HL-60/S4 treated with retinoic acid at 250 ng/mL for 4 days and 3 days (cell line): ENCODE measurements at regions not wholly inside any gene's neighbourhood (a gene's known extent, or its start where the extent isn't known, plus 50 kb on each side); places are given as distances from the start of the nearest gene placed in this dataset.

Experiments
- in situ Hi-C: fragments of 300-500 bp; cut with MboI; formaldehyde crosslinking; loops from 2 replicates; pipeline ENCODE4 v1.7.0; 2022; ENCODE audit warnings: low sequenced_read_pairs

- in situ Hi-C loops, result no loop called here
Observed at GRCh38 chr2:120913972-120914838, 178.5 kb downstream of the GLI2 start.

DNA sequence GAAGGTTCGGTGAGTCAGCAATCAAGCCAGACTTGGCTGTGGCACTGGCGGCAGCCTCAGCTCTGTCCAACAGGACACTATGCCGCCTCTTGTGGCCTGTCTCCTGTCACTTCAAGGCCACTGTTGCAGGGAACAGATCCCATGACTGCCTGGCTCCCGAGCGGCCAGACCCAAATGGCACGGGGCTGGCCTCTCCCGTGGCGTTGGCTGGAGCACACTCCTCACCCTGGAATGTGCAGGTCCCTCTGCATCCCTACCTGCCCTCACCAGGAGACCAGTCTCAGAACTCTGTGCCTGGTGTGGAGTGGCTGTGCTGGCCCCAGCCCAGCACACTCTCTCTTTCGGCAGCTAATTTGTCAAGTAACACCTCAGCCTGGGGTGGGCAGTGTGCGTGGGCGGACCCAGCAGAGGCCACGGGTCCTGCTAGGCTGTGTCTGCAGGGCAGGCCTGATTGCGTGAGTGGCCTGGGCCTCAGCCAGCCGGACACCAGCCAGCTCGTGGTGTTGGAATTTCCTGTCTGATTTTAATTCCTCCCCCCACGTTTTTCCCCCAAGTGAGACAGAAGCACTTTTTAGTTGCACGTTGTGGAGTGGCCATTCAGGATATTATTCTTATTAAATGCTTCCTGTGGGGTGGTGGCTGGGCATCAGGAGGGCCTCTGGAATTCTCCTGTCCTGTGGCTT lies 179.3 kb downstream of the GLI2 start:
- in situ Hi-C loops, result no loop called here

DNA sequence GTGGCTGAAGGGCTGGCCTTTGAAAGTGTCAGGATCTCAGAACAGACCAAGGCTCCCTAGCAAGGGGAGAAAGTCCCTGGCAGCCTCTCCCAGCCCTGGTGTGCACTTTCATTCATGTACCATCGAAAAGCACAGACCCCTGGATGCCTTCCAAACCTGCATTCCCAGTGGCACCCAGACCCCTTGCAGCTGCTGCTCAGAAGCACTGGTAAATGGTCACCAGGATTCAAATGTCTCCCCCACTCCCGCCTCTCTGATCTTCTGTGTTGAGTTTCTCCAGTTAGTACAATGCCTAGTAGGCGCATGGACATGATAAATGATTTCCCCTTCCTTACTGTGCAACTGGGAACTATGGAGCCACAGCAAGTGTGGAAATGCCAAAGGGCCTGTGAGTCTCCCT lies 180.0 kb downstream of the GLI2 start:
- in situ Hi-C loops, result no loop called here

GRCh38 chr2:120916446-120916845 lies 180.8 kb downstream of the GLI2 start:
- in situ Hi-C loops, result no loop called here

DNA sequence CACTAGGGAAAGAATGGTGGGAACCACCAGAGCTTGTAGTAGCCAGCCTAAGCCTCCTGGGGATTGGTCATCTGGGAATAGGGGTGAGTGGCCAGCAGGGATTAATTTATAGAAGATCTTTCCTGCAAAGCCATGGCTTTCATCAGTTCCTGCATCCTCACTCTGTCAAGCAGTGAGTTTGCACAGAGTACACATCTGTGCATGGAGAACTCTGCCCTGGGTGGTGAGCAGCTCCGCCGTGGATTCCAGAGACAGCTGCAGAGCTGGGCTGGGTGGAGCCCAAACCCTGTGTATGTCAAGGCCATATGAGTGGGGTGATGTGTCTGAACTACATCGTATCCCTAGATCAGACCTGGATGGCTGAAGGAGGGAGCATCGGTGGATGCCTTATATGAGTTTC lies 182.2 kb downstream of the GLI2 start:
- in situ Hi-C loops, result no loop called here

GRCh38 chr2:120919216-120919615 lies 183.5 kb downstream of the GLI2 start:
- in situ Hi-C loops, result no loop called here

DNA sequence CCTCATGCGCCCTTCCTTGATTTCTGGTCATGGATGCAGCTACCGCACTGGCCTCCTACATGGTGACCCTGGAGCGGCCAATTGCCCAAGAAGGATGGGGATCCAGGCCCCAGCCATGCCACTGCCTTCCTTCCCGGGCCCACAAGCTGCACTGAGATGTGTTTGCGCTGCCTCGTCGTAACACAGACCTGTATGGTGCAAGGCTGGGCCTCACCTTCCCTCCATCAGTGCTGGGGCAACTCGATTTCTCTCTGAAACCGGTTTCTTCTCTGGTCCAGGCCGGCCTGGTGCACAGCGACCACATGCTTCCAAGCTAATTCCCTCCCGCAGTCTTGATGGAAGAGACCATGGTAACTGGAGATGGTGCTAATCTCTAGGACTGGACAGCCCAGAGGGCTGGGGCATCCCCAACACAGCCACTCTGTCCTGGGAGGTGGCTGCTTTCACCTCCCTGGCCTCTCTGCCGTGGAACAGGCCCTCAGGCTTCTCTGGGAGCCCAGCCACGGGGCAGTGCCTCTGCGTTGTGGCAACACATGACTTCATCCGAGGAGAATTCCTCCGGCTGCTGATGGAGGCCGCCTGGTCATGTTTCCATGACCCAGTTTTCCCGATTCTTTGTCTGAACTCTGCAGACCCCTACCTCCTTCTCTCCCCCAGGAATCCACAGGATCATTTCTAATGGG lies 184.2 kb downstream of the GLI2 start:
- in situ Hi-C loops, result no loop called here

GRCh38 chr2:120920454-120921148 lies 184.9 kb downstream of the GLI2 start:
- in situ Hi-C loops, result no loop called here

DNA sequence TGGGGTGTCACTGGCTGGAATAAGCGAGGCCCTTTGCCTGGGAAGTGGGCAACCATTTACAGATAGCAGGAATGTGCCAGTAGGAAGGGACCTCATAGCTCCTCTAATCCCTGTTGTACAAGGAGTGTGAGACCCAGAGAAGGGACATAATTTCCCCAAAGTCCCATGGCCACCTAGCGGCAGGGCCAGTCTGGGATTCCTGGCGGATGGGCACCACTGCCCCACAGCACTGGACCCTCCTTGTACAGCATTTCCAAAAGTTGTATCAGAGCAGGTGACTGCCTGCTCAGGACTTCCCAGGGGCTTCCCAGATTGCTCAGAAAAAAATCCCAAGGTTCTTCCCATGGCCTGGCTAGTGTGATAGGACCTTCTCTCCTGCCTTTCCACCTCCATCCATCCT lies 185.8 kb downstream of the GLI2 start:
- in situ Hi-C loops, result no loop called here

GRCh38 chr2:120922571-120923332 lies 187.1 kb downstream of the GLI2 start:
- in situ Hi-C loops, result no loop called here

- in situ Hi-C loops, result no loop called here
Observed at GRCh38 chr2:120923426-120923825, 187.8 kb downstream of the GLI2 start.

DNA sequence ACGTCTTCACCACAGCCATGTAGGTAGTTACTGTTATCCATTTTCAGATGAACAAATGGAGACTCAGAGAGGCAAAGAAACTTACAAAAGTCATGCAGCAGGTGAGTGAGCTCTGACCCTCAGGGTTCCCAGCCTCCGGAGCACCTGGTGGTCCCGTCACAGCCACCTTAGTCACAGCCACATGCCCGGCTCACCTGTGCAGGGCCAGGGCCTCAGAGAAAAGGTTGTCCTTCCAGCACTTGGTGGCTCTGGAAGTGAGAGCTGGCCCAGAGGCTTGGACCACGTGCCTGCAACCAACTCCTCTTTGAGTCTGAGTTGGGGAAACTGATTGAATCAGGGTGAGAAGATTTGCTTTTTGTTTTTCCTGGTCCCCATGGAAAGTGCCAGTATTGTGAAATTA lies 189.3 kb downstream of the GLI2 start:
- in situ Hi-C loops, result no loop called here

DNA sequence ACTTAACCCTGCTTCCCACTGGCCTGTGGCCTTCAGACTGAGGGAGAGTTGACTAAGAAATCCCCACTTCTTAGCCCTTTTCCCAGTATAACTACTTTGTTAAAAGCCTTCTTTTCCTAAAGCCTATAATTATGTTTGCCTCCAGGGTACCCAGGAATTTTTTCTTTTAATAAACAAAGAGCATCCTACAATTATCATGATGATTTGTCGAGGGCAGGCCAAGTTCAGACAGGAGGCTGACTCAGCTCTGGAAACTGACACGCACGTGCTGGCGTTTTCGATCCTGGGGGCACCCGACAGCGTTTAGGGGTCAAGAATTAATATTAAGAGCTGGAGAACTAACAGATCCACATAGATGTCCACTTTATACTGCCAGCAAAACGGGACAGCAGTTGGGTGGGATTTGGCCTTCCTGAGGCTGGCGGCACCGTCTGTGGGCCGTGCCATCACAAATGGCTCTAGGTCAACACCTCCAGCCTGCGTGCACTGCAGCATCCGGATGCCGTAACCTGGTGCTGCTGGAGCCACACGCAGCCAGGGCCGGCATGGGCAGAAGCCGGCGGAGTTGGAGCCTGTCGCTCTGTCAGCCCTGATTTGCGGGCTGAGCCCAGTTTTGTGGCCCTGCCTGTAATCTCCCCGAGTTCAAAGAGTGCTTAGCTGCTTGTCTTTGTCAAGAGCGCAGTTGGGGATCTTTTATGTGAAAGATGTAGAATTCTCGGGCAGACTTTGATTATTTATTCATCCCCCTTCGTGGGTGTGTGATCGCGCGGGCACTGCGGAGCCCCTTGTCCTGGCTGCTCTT lies 191.0 kb downstream of the GLI2 start:
- in situ Hi-C loops, result no loop called here

- in situ Hi-C loops, result no loop called here
Observed at GRCh38 chr2:120927265-120927628, 191.6 kb downstream of the GLI2 start.

DNA sequence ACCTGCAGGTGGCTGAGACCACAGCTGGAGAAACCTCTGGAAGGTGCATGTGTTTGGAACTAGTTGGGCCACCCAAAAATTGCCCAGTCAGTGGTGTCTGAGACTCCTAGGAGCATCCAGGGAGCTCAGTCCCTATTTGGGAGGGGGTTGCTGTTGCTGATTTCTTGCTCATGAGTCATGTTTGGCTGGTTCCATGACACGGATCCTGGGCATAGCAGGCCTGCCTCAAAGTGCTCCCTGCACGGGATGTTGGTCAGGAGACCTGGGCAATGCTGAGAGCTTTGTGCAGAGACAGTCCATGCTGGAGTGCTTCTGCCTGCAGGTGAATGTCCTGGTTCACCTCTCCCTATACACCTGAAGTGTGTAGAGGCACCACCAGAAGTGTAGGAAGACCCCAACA lies 194.2 kb downstream of the GLI2 start:
- in situ Hi-C loops, result no loop called here

GRCh38 chr2:120930236-120930635 lies 194.6 kb downstream of the GLI2 start:
- in situ Hi-C loops, result no loop called here

GRCh38 chr2:120930864-120931263 lies 195.2 kb downstream of the GLI2 start:
- in situ Hi-C loops, result no loop called here

- in situ Hi-C loops, result no loop called here
Observed at GRCh38 chr2:120932472-120932871, 196.8 kb downstream of the GLI2 start.

- in situ Hi-C loops, result no loop called here
Observed at GRCh38 chr2:120932881-120933280, 197.2 kb downstream of the GLI2 start.
